Activated T-helper 9 cell treated with anti-CD3 and anti-CD28 coated beads, Interleukin-2, amount 50 U/mL, for 16 hours (primary cell): ENCODE measurements at regions not wholly inside any gene's neighbourhood (a gene's known extent, or its start where the extent isn't known, plus 50 kb on each side); places are given as distances from the start of the nearest gene placed in this dataset.
"Not testable (repeated sequence)": the region's sequence is repeated elsewhere in the genome, so short reads cannot be mapped to it uniquely, and the experiment has no call there.

Experiments used
- DNase-seq: peaks from one replicate; pipeline ENCODE4 v3.0.0-alpha.2; 2020; ENCODE audit warnings: low read depth

- no peak for DNase-seq
Observed at GRCh38 chr2:220346919-220347318, 719.5 kb downstream of the SLC4A3 start.

GRCh38 chr2:220347626-220348025, 720.2 kb downstream of the SLC4A3 start:
- no peak for DNase-seq

GRCh38 chr2:220348206-220348605, 720.8 kb downstream of the SLC4A3 start:
- DNase-seq = no peak

- no peak for DNase-seq
Observed at GRCh38 chr2:220353897-220354296, 726.5 kb downstream of the SLC4A3 start.

- no peak for DNase-seq
Observed at GRCh38 chr2:220356076-220356475, 728.6 kb downstream of the SLC4A3 start.

GRCh38 chr2:220365023-220365422, 737.6 kb downstream of the SLC4A3 start:
- DNase-seq = no peak

GRCh38 chr2:220366765-220367164, 739.3 kb downstream of the SLC4A3 start:
- no peak for DNase-seq

GRCh38 chr2:220370764-220371163, 743.3 kb downstream of the SLC4A3 start:
- DNase-seq = no peak

GRCh38 chr2:220371211-220371610, 743.8 kb downstream of the SLC4A3 start:
- no peak for DNase-seq

- no peak for DNase-seq
Observed at GRCh38 chr2:220373878-220374277, 746.4 kb downstream of the SLC4A3 start.

- no peak for DNase-seq
Observed at GRCh38 chr2:220374282-220374681, 746.9 kb downstream of the SLC4A3 start.

GRCh38 chr2:220377482-220378155, 750.2 kb downstream of the SLC4A3 start:
- no peak for DNase-seq

GRCh38 chr2:220387758-220388157, 760.3 kb downstream of the SLC4A3 start:
- DNase-seq = not testable (repeated sequence)

- no peak for DNase-seq
Observed at GRCh38 chr2:220393711-220394110, 766.3 kb downstream of the SLC4A3 start.

- no peak for DNase-seq
Observed at GRCh38 chr2:220394433-220394832, 767.0 kb downstream of the SLC4A3 start.

GRCh38 chr2:220396287-220396686, 768.9 kb downstream of the SLC4A3 start:
- DNase-seq = no peak

- no peak for DNase-seq
Observed at GRCh38 chr2:220410296-220410695, 782.9 kb downstream of the SLC4A3 start.

GRCh38 chr2:220417503-220417902, 790.1 kb downstream of the SLC4A3 start:
- DNase-seq = no peak

GRCh38 chr2:220419647-220420046, 792.2 kb downstream of the SLC4A3 start:
- DNase-seq = no peak

GRCh38 chr2:220420820-220421219, 793.4 kb downstream of the SLC4A3 start:
- no peak for DNase-seq

GRCh38 chr2:220422676-220423075, 795.2 kb downstream of the SLC4A3 start:
- no peak for DNase-seq

GRCh38 chr2:220424561-220424960, 797.1 kb downstream of the SLC4A3 start:
- DNase-seq = no peak

GRCh38 chr2:220432645-220433044, 805.2 kb downstream of the SLC4A3 start:
- no peak for DNase-seq

GRCh38 chr2:220433131-220433530, 805.7 kb downstream of the SLC4A3 start:
- no peak for DNase-seq
